GM12878 (cell line): ENCODE measurements at regions not wholly inside any gene's neighbourhood (a gene's known extent, or its start where the extent isn't known, plus 50 kb on each side); places are given as distances from the start of the nearest gene placed in this dataset.

Source experiments
- ATAC-seq: fragments of 200-7000 bp; cut with Tn5 transposase; 3 replicates; pipeline ENCODE4 v1.9.1; 2020; ENCODE audit warnings: mild to moderate bottlenecking, moderate library complexity
- BruUV-seq: library from RNA; stranded (reverse); fragments of 400-500 nt; replicated peaks from 2 replicates; lab custom pipeline; 2021; lab: Mats Ljungman, UMichigan
- CTCF ChIA-PET: fragments of 300-600 bp; sonication (Branson Sonifier 250); formaldehyde crosslinking; extraction: SDS; loops from one replicate; lab custom pipeline; 2021; ENCODE audit warnings: inconsistent platforms; lab: Yijun Ruan, JAX
- POLR2A ChIA-PET: fragments of 350-600 bp; formaldehyde crosslinking; extraction: SDS; loops from one replicate; lab custom pipeline; 2021; ENCODE audit warnings: inconsistent platforms; lab: Charles Lee
- RAD21 ChIA-PET: fragments of 300-600 bp; sonication (Branson Sonifier 250); formaldehyde crosslinking; loops from one replicate; lab custom pipeline; 2023; ENCODE audit warnings: antibody characterized with exemption; ENCODE audit not compliant: unreplicated experiment; lab: Charles Lee
- SMC1A ChIA-PET: fragments of 300-600 bp; sonication (Branson Sonifier 250); formaldehyde crosslinking; loops from one replicate; lab custom pipeline; 2023; ENCODE audit not compliant: unreplicated experiment, uncharacterized antibody; lab: Charles Lee
- DNase-seq: peaks from one replicate; pipeline ENCODE4 v3.0.0-alpha.2; 2011; ENCODE audit warnings: low read depth, low spot score
- FAIRE-seq: peaks from 3 replicates; lab custom pipeline; 2011; peaks lifted over from hg19 to GRCh38; lab: Jason Lieb, UNC
- H2AFZ ChIP-seq: 2 replicates; pipeline ENCODE4 v1.6.0; 2011; ENCODE audit warnings: low read depth, low read length, control low read depth; ENCODE audit not compliant: control insufficient read depth
- H3K27ac ChIP-seq: 2 replicates; pipeline ENCODE4 v1.5.1; 2011; ENCODE audit warnings: control low read depth; ENCODE audit not compliant: control insufficient read depth, insufficient read depth
- H3K27me3 ChIP-seq, 2 experiments: replicated peaks in 1 of 2; 2 replicates each; pipeline versions ENCODE4 v1.6.0 to v1.6.1; 2011; ENCODE audit warnings: low read length in 1 of 2; ENCODE audit not compliant: control insufficient read depth in 2 of 2, insufficient read depth in 2 of 2
- H3K36me3 ChIP-seq, 2 experiments: 2 replicates each; pipeline ENCODE4 v1.5.1; 2011; ENCODE audit warnings: low read length in 1 of 2; ENCODE audit not compliant: control insufficient read depth in 2 of 2, insufficient read depth in 2 of 2
- H3K4me1 ChIP-seq: 2 replicates; pipeline ENCODE4 v1.6.1; 2011; ENCODE audit warnings: mild to moderate bottlenecking, low read length, moderate library complexity, mixed read lengths; ENCODE audit not compliant: control insufficient read depth, insufficient read depth
- H3K4me2 ChIP-seq: 2 replicates; pipeline ENCODE4 v1.6.0; 2011; ENCODE audit warnings: control low read depth; ENCODE audit not compliant: control insufficient read depth, insufficient read depth
- H3K4me3 ChIP-seq: fragments of 200-600 bp; sonication (generic); 2 replicates; pipeline ENCODE4 v1.5.1; 2016
- H3K79me2 ChIP-seq: 2 replicates; pipeline ENCODE4 v1.6.0; 2011; ENCODE audit warnings: low read length; ENCODE audit not compliant: control insufficient read depth, insufficient read depth
- H3K9ac ChIP-seq: 2 replicates; pipeline ENCODE4 v1.8.0; 2011; ENCODE audit warnings: low read length, control low read depth, mixed read lengths; ENCODE audit not compliant: control insufficient read depth, insufficient read depth
- H3K9me3 ChIP-seq: replicated peaks from 3 replicates; pipeline ENCODE4 v1.5.1; 2011; ENCODE audit warnings: mild to moderate bottlenecking, low read length; ENCODE audit not compliant: control insufficient read depth, insufficient read depth
- H4K20me1 ChIP-seq: 2 replicates; pipeline ENCODE4 v1.6.0; 2011; ENCODE audit not compliant: control insufficient read depth, insufficient read depth
- ATF7 ChIP-seq: fragments of 450-650 bp; IDR thresholded peaks from 2 replicates; pipeline ENCODE4 v1.6.1; 2016; ENCODE audit warnings: low read depth, mild to moderate bottlenecking
- BMI1 ChIP-seq: fragments of 450-650 bp; IDR thresholded peaks from 2 replicates; pipeline ENCODE4 v1.6.1; 2016; ENCODE audit warnings: mild to moderate bottlenecking, moderate library complexity, borderline replicate concordance
- CHD2 ChIP-seq: IDR thresholded peaks from 2 replicates; pipeline ENCODE4 v1.6.1; 2011; ENCODE audit warnings: low read depth, low read length, improper control_type of control experiment, borderline replicate concordance
- DPF2 ChIP-seq: fragments of 450-650 bp; IDR thresholded peaks from 2 replicates; pipeline ENCODE4 v1.6.1; 2017; ENCODE audit warnings: mild to moderate bottlenecking
- EED ChIP-seq: sonication (generic); IDR thresholded peaks from 2 replicates; pipeline ENCODE4 v1.6.1; 2016; ENCODE audit warnings: antibody characterized with exemption, low read depth
- EZH2 ChIP-seq: IDR thresholded peaks from 2 replicates; pipeline ENCODE4 v1.6.1; 2012; ENCODE audit warnings: low read depth, mild to moderate bottlenecking, control low read depth, inconsistent platforms, low read length, borderline replicate concordance; ENCODE audit not compliant: control insufficient read depth
- IRF4 ChIP-seq: IDR thresholded peaks from 2 replicates; pipeline ENCODE4 v1.6.1; 2011; ENCODE audit warnings: low read depth, low read length
- KAT2A ChIP-seq: conservative IDR thresholded peaks from 2 replicates; pipeline ENCODE4 v1.6.1; 2011; ENCODE audit warnings: low read depth, low read length; ENCODE audit not compliant: control insufficient read depth
- KDM1A ChIP-seq: fragments of 200-600 bp; sonication (generic); IDR thresholded peaks from 2 replicates; pipeline ENCODE4 v1.6.1; 2016; ENCODE audit warnings: borderline replicate concordance
- MEF2B ChIP-seq: fragments of 450-650 bp; IDR thresholded peaks from 2 replicates; pipeline ENCODE4 v1.6.1; 2018; ENCODE audit warnings: mild to moderate bottlenecking, moderate library complexity; ENCODE audit not compliant: partially characterized antibody, poor library complexity, severe bottlenecking
- NFIC ChIP-seq: IDR thresholded peaks from 2 replicates; pipeline ENCODE4 v1.6.1; 2012; ENCODE audit warnings: low read depth, mild to moderate bottlenecking, inconsistent platforms, low read length, moderate library complexity
- NRF1 ChIP-seq: conservative IDR thresholded peaks from 2 replicates; pipeline ENCODE4 v1.6.1; 2011; ENCODE audit warnings: mild to moderate bottlenecking, low read depth, low read length, improper control_type of control experiment
- PAX8 ChIP-seq: fragments of 450-650 bp; IDR thresholded peaks from 2 replicates; pipeline ENCODE4 v1.6.1; 2017; ENCODE audit warnings: mild to moderate bottlenecking, moderate library complexity
- POLR2A ChIP-seq: IDR thresholded peaks from 2 replicates; pipeline ENCODE4 v1.6.1; 2011; ENCODE audit warnings: low read depth, mild to moderate bottlenecking, low read length
- POLR2AphosphoS5 ChIP-seq: IDR thresholded peaks from 2 replicates; pipeline ENCODE4 v1.6.1; 2011; ENCODE audit warnings: mild to moderate bottlenecking, low read length, inconsistent platforms
- RELA ChIP-seq: fragments of 450-650 bp; IDR thresholded peaks from 2 replicates; pipeline ENCODE4 v1.8.0; 2014; ENCODE audit warnings: borderline replicate concordance; ENCODE audit not compliant: partially characterized antibody
- ZNF217 ChIP-seq: fragments of 450-650 bp; IDR thresholded peaks from 2 replicates; pipeline ENCODE4 v1.6.1; 2017; ENCODE audit warnings: antibody characterized with exemption, mild to moderate bottlenecking
- ZNF274 ChIP-seq: IDR thresholded peaks from one replicate; pipeline ENCODE4 v1.8.0; 2011; ENCODE audit not compliant: insufficient read length, insufficient read depth
- ZNF622 ChIP-seq: fragments of 450-650 bp; IDR thresholded peaks from 2 replicates; pipeline ENCODE4 v1.6.1; 2017; ENCODE audit warnings: mild to moderate bottlenecking, inconsistent platforms
- WGBS: methylation state at CpG from one replicate; pipeline ENCODE4 v1.1.6; 2016; ENCODE audit warnings: low lambda C conversion rate; ENCODE audit not compliant: insufficient replicate concordance, insufficient coverage; ENCODE audit errors: missing lambda C conversion rate; 5-methylcytosine and 5-hydroxymethylcytosine counted together
- in situ Hi-C: fragments of 300-500 bp; cut with MboI; formaldehyde crosslinking; loops from 9 replicates; pipeline ENCODE4 v1.14.3; 2018; ENCODE audit warnings: mixed read lengths
- intact Hi-C: fragments of 100-400 bp; cut with micrococcal nuclease; formaldehyde crosslinking; loops from one replicate; pipeline ENCODE4 v1.14.2; 2022; ENCODE audit not compliant: unreplicated experiment
- TF ChIP-seq, protein P1 (sequence below): IDR thresholded peaks from 2 replicates; pipeline ENCODE4 v1.6.1; 2012; ENCODE audit warnings: low read depth, low read length, improper control_type of control experiment
- TF ChIP-seq, protein P2 (sequence below): IDR thresholded peaks from 2 replicates; pipeline ENCODE4 v1.6.1; 2012; ENCODE audit warnings: improper control_type of control experiment, low read depth, low read length; ENCODE audit not compliant: insufficient replicate concordance
- TF ChIP-seq, protein P3 (sequence below): IDR thresholded peaks from 2 replicates; pipeline ENCODE4 v1.6.1; 2011; ENCODE audit warnings: low read depth, mild to moderate bottlenecking, low read length, moderate library complexity, borderline replicate concordance; ENCODE audit errors: extremely low read depth

DNA sequence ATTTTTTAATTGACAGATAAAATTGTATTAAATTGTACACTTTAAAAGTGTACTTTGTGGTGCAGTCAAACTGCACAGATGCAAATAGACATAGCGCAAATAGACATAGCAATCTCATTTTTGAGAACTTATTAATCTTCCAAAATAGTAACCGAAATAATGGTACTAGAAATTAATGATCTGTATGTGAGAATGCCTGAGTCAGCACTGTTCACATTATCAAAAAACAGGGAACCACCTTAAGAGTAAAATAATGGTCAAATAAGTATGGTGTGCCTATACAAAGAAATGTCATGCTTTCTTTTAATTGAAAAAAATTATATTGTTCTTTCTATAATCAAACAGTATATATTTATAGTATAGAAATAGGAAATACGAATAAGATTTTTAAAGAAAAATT is 461.9 kb downstream of the EFNA5 start (continued):
- TF ChIP-seq BMI1 (no peak), NRF1 (no peak), ZNF217 (no peak), PAX8 (no peak), EZH2 (no peak), ZNF622 (no peak), ATF7 (no peak), CHD2 (no peak), EED (no peak), POLR2A (no peak), IRF4 (no peak)
- TF ChIP-seq, protein P1, sequence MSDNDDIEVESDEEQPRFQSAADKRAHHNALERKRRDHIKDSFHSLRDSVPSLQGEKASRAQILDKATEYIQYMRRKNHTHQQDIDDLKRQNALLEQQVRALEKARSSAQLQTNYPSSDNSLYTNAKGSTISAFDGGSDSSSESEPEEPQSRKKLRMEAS: no peak

DNA sequence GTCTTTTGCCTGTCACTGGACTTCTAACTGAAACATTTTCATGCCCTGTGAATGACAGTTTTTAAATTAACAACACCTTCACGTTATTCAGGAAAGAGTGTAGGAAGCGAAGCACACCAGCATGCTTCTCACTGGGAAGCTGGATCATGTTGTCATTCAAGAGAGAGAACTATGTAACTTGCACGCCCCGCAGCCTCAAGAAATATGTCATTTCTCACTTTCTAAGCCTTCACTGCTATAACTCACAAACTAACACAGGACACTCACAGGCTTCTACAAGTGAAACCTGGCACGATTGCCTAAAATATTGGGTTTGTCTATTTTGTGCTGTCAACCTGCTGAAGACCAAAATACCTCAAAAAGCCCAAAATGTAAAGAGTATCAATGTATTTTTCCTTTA is 466.3 kb downstream of the EFNA5 start:
- no peaks in the 10 kb centered on the region for H3K9me3 ChIP-seq
- FAIRE-seq: no peak
- no peaks in the 10 kb centered on the region for H3K4me1 ChIP-seq
- ChIA-PET RAD21 (no interaction called here), POLR2A (no interaction called here), SMC1A (interaction anchor here (1.0 kb wide), 1 partner anchor 155 kb away, joined by 3 read pairs; no protein-coding TSS in a partner anchor), CTCF (no interaction called here)
- no peaks in the 10 kb centered on the region for H3K27me3 ChIP-seq
- H4K20me1 ChIP-seq: no peaks in the 10 kb centered on the region
- in situ Hi-C loops: no loop called here
- no TSS peak for BruUV-seq
- no peak overlapping the region for H3K9ac ChIP-seq
- intact Hi-C loops: no loop called here
- H3K4me3 ChIP-seq: no peak overlapping the region
- no peak for DNase-seq
- ATAC-seq: no peak
- no peak overlapping the region for H3K4me2 ChIP-seq
- WGBS: 25% methylated on average over 5 of the region's 5 CpGs
- no peaks in the 10 kb centered on the region for H3K79me2 ChIP-seq
- H3K36me3 ChIP-seq: no peaks in the 10 kb centered on the region
- H3K27ac ChIP-seq: no peak overlapping the region
- no peak overlapping the region for H2AFZ ChIP-seq
- TF ChIP-seq KDM1A (no peak), RELA (no peak), NFIC (no peak), POLR2AphosphoS5 (no peak), MEF2B (no peak), DPF2 (no peak), KAT2A (no peak), ZNF274 (no peak), ATF7 (no peak)
- TF ChIP-seq, protein P2, sequence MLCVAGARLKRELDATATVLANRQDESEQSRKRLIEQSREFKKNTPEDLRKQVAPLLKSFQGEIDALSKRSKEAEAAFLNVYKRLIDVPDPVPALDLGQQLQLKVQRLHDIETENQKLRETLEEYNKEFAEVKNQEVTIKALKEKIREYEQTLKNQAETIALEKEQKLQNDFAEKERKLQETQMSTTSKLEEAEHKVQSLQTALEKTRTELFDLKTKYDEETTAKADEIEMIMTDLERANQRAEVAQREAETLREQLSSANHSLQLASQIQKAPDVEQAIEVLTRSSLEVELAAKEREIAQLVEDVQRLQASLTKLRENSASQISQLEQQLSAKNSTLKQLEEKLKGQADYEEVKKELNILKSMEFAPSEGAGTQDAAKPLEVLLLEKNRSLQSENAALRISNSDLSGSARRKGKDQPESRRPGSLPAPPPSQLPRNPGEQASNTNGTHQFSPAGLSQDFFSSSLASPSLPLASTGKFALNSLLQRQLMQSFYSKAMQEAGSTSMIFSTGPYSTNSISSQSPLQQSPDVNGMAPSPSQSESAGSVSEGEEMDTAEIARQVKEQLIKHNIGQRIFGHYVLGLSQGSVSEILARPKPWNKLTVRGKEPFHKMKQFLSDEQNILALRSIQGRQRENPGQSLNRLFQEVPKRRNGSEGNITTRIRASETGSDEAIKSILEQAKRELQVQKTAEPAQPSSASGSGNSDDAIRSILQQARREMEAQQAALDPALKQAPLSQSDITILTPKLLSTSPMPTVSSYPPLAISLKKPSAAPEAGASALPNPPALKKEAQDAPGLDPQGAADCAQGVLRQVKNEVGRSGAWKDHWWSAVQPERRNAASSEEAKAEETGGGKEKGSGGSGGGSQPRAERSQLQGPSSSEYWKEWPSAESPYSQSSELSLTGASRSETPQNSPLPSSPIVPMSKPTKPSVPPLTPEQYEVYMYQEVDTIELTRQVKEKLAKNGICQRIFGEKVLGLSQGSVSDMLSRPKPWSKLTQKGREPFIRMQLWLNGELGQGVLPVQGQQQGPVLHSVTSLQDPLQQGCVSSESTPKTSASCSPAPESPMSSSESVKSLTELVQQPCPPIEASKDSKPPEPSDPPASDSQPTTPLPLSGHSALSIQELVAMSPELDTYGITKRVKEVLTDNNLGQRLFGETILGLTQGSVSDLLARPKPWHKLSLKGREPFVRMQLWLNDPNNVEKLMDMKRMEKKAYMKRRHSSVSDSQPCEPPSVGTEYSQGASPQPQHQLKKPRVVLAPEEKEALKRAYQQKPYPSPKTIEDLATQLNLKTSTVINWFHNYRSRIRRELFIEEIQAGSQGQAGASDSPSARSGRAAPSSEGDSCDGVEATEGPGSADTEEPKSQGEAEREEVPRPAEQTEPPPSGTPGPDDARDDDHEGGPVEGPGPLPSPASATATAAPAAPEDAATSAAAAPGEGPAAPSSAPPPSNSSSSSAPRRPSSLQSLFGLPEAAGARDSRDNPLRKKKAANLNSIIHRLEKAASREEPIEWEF: no peak
- TF ChIP-seq, protein P3, sequence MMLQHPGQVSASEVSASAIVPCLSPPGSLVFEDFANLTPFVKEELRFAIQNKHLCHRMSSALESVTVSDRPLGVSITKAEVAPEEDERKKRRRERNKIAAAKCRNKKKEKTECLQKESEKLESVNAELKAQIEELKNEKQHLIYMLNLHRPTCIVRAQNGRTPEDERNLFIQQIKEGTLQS: no peak
